H1 (cell line): ENCODE measurements at regions not wholly inside any gene's neighbourhood (a gene's known extent, or its start where the extent isn't known, plus 50 kb on each side); places are given as distances from the start of the nearest gene placed in this dataset.

Source experiments
- CTCF ChIA-PET: fragments of 300-600 bp; sonication (Branson Sonifier 250); formaldehyde crosslinking; loops from one replicate; lab custom pipeline; 2021; ENCODE audit not compliant: partially characterized antibody; lab: Charles Lee
- POLR2A ChIA-PET: fragments of 300-600 bp; sonication (Branson Sonifier 250); formaldehyde crosslinking; loops from one replicate; lab custom pipeline; 2021; ENCODE audit warnings: inconsistent platforms; ENCODE audit not compliant: partially characterized antibody; lab: Charles Lee
- DNase-seq, 2 experiments: peaks; one replicate each; pipeline versions ENCODE4 v3.0.0 to v3.0.0-alpha.2; 2010 to 2022; ENCODE audit warnings: low spot score in 2 of 2, low read depth in 1 of 2, mixed read lengths in 1 of 2
- FAIRE-seq: peaks from 2 replicates; lab custom pipeline; 2011; peaks lifted over from hg19 to GRCh38; lab: Jason Lieb, UNC
- H2AFZ ChIP-seq: 2 replicates; pipeline ENCODE4 v1.8.1; 2012; ENCODE audit warnings: low read length, inconsistent platforms
- H2AK5ac ChIP-seq: 2 replicates; pipeline ENCODE4 v1.6.1; 2013; ENCODE audit warnings: low read depth, low read length
- H2BK120ac ChIP-seq: replicated peaks from 2 replicates; pipeline ENCODE3; 2013; ENCODE audit warnings: low read depth, low read length, inconsistent platforms
- H2BK12ac ChIP-seq: 2 replicates; pipeline ENCODE4 v1.6.1; 2013; ENCODE audit warnings: low read depth, low read length
- H2BK15ac ChIP-seq: 2 replicates; pipeline ENCODE4 v1.6.1; 2013; ENCODE audit warnings: low read length
- H2BK20ac ChIP-seq: 2 replicates; pipeline ENCODE4 v1.6.1; 2013; ENCODE audit warnings: low read length
- H2BK5ac ChIP-seq: 2 replicates; pipeline ENCODE4 v1.6.1; 2013; ENCODE audit warnings: low read depth, low read length
- H3K14ac ChIP-seq: 2 replicates; pipeline ENCODE4 v1.6.1; 2013; ENCODE audit warnings: inconsistent platforms; ENCODE audit not compliant: insufficient read length
- H3K18ac ChIP-seq: 2 replicates; pipeline ENCODE4 v1.6.1; 2013; ENCODE audit warnings: low read length; ENCODE audit errors: extremely low read depth
- H3K23ac ChIP-seq: 2 replicates; pipeline ENCODE4 v1.6.1; 2013; ENCODE audit warnings: inconsistent platforms; ENCODE audit not compliant: insufficient read length
- H3K23me2 ChIP-seq: 2 replicates; pipeline ENCODE4 v1.6.1; 2013; ENCODE audit warnings: low read depth, low read length
- H3K27ac ChIP-seq: 2 replicates; pipeline ENCODE4 v1.6.1; 2011; ENCODE audit warnings: low read depth, low read length, inconsistent platforms
- H3K27me3 ChIP-seq, 4 experiments: replicated peaks in 1 of 4; 1 replicate in 1 of 4; 2 replicates in 3 of 4; pipeline versions ENCODE4 v1.6.1 to v1.8.1; 2011 to 2013; ENCODE audit warnings: low read length in 3 of 4, mild to moderate bottlenecking in 3 of 4, inconsistent platforms in 2 of 4, mixed read lengths in 2 of 4, moderate library complexity in 1 of 4; ENCODE audit not compliant: control insufficient read depth in 3 of 4, insufficient read depth in 3 of 4; ENCODE audit errors: extremely low read depth in 1 of 4
- H3K36me3 ChIP-seq, 4 experiments: 2 replicates each; pipeline versions ENCODE4 v1.6.1 to v1.8.1; 2011 to 2013; ENCODE audit warnings: mild to moderate bottlenecking in 4 of 4, low read length in 3 of 4, moderate library complexity in 2 of 4, control low read depth in 1 of 4, inconsistent platforms in 1 of 4; ENCODE audit not compliant: insufficient read depth in 4 of 4, control insufficient read depth in 2 of 4
- H3K4ac ChIP-seq: replicated peaks from 2 replicates; pipeline ENCODE3; 2013; ENCODE audit warnings: low read length, low read depth, mixed read lengths, inconsistent platforms; ENCODE audit not compliant: insufficient read length
- H3K4me1 ChIP-seq, 4 experiments: replicated peaks in 1 of 4; 1 replicate in 1 of 4; 2 replicates in 3 of 4; pipeline versions ENCODE4 v1.6.1 to v1.8.1; 2011 to 2013; ENCODE audit warnings: low read length in 3 of 4, inconsistent platforms in 2 of 4, mixed read lengths in 1 of 4; ENCODE audit not compliant: insufficient read depth in 4 of 4, control insufficient read depth in 3 of 4
- H3K4me2 ChIP-seq, 2 experiments: 2 replicates each; pipeline versions ENCODE4 v1.6.1 to v1.8.1; 2011 to 2013; ENCODE audit warnings: low read depth in 2 of 2, low read length in 2 of 2, control low read depth in 1 of 2, inconsistent platforms in 1 of 2, mild to moderate bottlenecking in 1 of 2; ENCODE audit not compliant: insufficient read depth in 1 of 2
- H3K4me3 ChIP-seq, 4 experiments: fragments of 200-600, 300-600 bp in 1 of 4; sonication (generic), shearing (Covaris generic), sonication (Bioruptor Twin) in 1 of 4; 2 replicates each; pipeline versions ENCODE4 v1.5.1 to v1.8.1; 2011 to 2016; ENCODE audit warnings: low read length in 4 of 4, low read depth in 3 of 4, control low read depth in 2 of 4, inconsistent platforms in 2 of 4, mild to moderate bottlenecking in 2 of 4, mixed read lengths in 1 of 4, moderate library complexity in 1 of 4; ENCODE audit not compliant: insufficient read depth in 2 of 4; ENCODE audit errors: extremely low read depth in 1 of 4
- H3K56ac ChIP-seq: replicated peaks from 2 replicates; pipeline ENCODE3; 2013; ENCODE audit warnings: low read depth, mild to moderate bottlenecking, mixed read lengths, low read length, inconsistent platforms; ENCODE audit not compliant: insufficient read length
- H3K79me1 ChIP-seq: 2 replicates; pipeline ENCODE4 v1.6.1; 2013; ENCODE audit warnings: low read depth, low read length, control low read depth
- H3K79me2 ChIP-seq, 2 experiments: 2 replicates each; pipeline versions ENCODE4 v1.6.1 to v1.8.1; 2012 to 2013; ENCODE audit warnings: low read length in 2 of 2, mild to moderate bottlenecking in 2 of 2, inconsistent platforms in 1 of 2; ENCODE audit not compliant: insufficient read depth in 2 of 2, control insufficient read depth in 1 of 2
- H3K9ac ChIP-seq, 4 experiments: replicated peaks in 1 of 4; 1 replicate in 1 of 4; 2 replicates in 3 of 4; pipeline versions ENCODE4 v1.6.1 to v1.8.1; 2011 to 2013; ENCODE audit warnings: low read depth in 3 of 4, low read length in 3 of 4, control low read depth in 2 of 4, mild to moderate bottlenecking in 2 of 4, moderate library complexity in 2 of 4, inconsistent platforms in 1 of 4; ENCODE audit errors: extremely low read depth in 1 of 4
- H3K9me3 ChIP-seq, 2 experiments: 2 replicates each; pipeline versions ENCODE4 v1.6.1 to v1.8.1; 2012 to 2013; ENCODE audit warnings: mild to moderate bottlenecking in 2 of 2, moderate library complexity in 2 of 2, control low read depth in 1 of 2, inconsistent platforms in 1 of 2, low read depth in 1 of 2, low read length in 1 of 2, mixed read lengths in 1 of 2; ENCODE audit not compliant: insufficient read depth in 2 of 2
- H4K20me1 ChIP-seq, 2 experiments: replicated peaks in 1 of 2; 2 replicates each; pipeline versions ENCODE3 to v1.8.1; 2011 to 2013; ENCODE audit warnings: inconsistent platforms in 2 of 2, low read length in 2 of 2, mild to moderate bottlenecking in 1 of 2; ENCODE audit not compliant: insufficient read depth in 2 of 2, control insufficient read depth in 1 of 2
- H4K5ac ChIP-seq: 2 replicates; pipeline ENCODE4 v1.6.1; 2013; ENCODE audit warnings: low read length, low read depth, mixed read lengths, inconsistent platforms; ENCODE audit not compliant: insufficient read length
- H4K8ac ChIP-seq: 2 replicates; pipeline ENCODE4 v1.8.0; 2013; ENCODE audit warnings: mild to moderate bottlenecking, moderate library complexity, low read length, inconsistent platforms; ENCODE audit not compliant: insufficient read depth; ENCODE audit errors: extremely low read depth
- H4K91ac ChIP-seq: replicated peaks from 2 replicates; pipeline ENCODE3; 2013; ENCODE audit warnings: low read length, mixed read lengths, inconsistent platforms; ENCODE audit not compliant: insufficient read length
- CHD2 ChIP-seq: IDR thresholded peaks from 2 replicates; pipeline ENCODE4 v1.6.1; 2012; ENCODE audit warnings: low read length, improper control_type of control experiment
- EP300 ChIP-seq, 2 experiments: IDR thresholded peaks; 1 replicate in 1 of 2; 2 replicates in 1 of 2; pipeline ENCODE4 v1.6.1; 2011 to 2012; ENCODE audit warnings: low read depth in 2 of 2, low read length in 2 of 2, mild to moderate bottlenecking in 2 of 2, borderline replicate concordance in 1 of 2, inconsistent platforms in 1 of 2, moderate library complexity in 1 of 2
- JUN ChIP-seq: IDR thresholded peaks from 2 replicates; pipeline ENCODE4 v1.6.1; 2011; ENCODE audit warnings: low read depth, mild to moderate bottlenecking, improper control_type of control experiment, low read length
- KDM4A ChIP-seq: IDR thresholded peaks from one replicate; pipeline ENCODE4 v1.7.1; 2012; ENCODE audit warnings: low read depth, mild to moderate bottlenecking, moderate library complexity, low read length, inconsistent platforms; ENCODE audit not compliant: severe bottlenecking
- NRF1 ChIP-seq: IDR thresholded peaks from 2 replicates; pipeline ENCODE4 v1.6.1; 2011; ENCODE audit warnings: mild to moderate bottlenecking, low read depth, low read length, improper control_type of control experiment
- RBBP5 ChIP-seq: IDR thresholded peaks from 2 replicates; pipeline ENCODE4 v1.7.1; 2012; ENCODE audit warnings: low read depth, mild to moderate bottlenecking, inconsistent platforms, low read length, moderate library complexity, borderline replicate concordance
- RNF2 ChIP-seq: fragments of 200-900, 300-1000 bp; sonication (generic); IDR thresholded peaks from 2 replicates; pipeline ENCODE4 v1.7.1; 2016; ENCODE audit warnings: borderline replicate concordance, low read depth, mild to moderate bottlenecking, antibody characterized with exemption, low read length; ENCODE audit not compliant: poor library complexity, severe bottlenecking; ENCODE audit errors: missing control alignments
- RXRA ChIP-seq: IDR thresholded peaks from 2 replicates; pipeline ENCODE4 v1.6.1; 2011; ENCODE audit warnings: low read depth, mild to moderate bottlenecking, low read length, moderate library complexity; ENCODE audit not compliant: insufficient read depth
- SIN3A ChIP-seq, 2 experiments: IDR thresholded peaks in 1 of 2; conservative IDR thresholded peaks in 1 of 2; 2 replicates each; pipeline ENCODE4 v1.6.1; 2011 to 2012; ENCODE audit warnings: low read length in 2 of 2, improper control_type of control experiment in 1 of 2, low read depth in 1 of 2, mild to moderate bottlenecking in 1 of 2
- SIRT6 ChIP-seq: IDR thresholded peaks from one replicate; pipeline ENCODE4 v1.7.1; 2012; ENCODE audit warnings: low read length, inconsistent platforms
- SP4 ChIP-seq: IDR thresholded peaks from 2 replicates; pipeline ENCODE4 v1.6.1; 2012; ENCODE audit warnings: low read length, inconsistent platforms
- SRF ChIP-seq: IDR thresholded peaks from 2 replicates; pipeline ENCODE4 v1.6.1; 2011; ENCODE audit warnings: mild to moderate bottlenecking, low read depth, low read length, moderate library complexity
- TEAD4 ChIP-seq: IDR thresholded peaks from 2 replicates; pipeline ENCODE4 v1.6.1; 2012; ENCODE audit warnings: low read depth, low read length, inconsistent platforms, mixed read lengths
- ZNF274 ChIP-seq: IDR thresholded peaks from 2 replicates; pipeline ENCODE4 v1.7.0; 2012; ENCODE audit warnings: low read length, borderline replicate concordance; ENCODE audit errors: extremely low read depth
- WGBS, 2 experiments: shearing (Covaris generic) in 1 of 2; methylation state at CpG; one replicate each; pipeline versions ENCODE4 v1.1.6 to v1.1.7; 2013 to 2015; ENCODE audit warnings: low lambda C conversion rate in 2 of 2, mixed read lengths in 2 of 2, inconsistent platforms in 1 of 2, low coverage in 1 of 2, missing lambda C conversion rate in 1 of 2; ENCODE audit not compliant: insufficient replicate concordance in 2 of 2, insufficient coverage in 1 of 2, insufficient read length in 1 of 2; ENCODE audit errors: extremely low coverage in 1 of 2, missing lambda C conversion rate in 1 of 2; 5-methylcytosine and 5-hydroxymethylcytosine counted together

- Histone ChIP-seq H3K36me3 (no peaks in the 10 kb centered on the region), H2BK120ac (no peak overlapping the region), H4K5ac (no peak overlapping the region), H2AK5ac (no peak overlapping the region), H3K4me1 (no peaks in the 10 kb centered on the region), H3K27me3 (no peaks in the 10 kb centered on the region), H3K18ac (no peak overlapping the region), H3K27ac (no peak overlapping the region), H2BK12ac (no peak overlapping the region), H4K20me1 (no peaks in the 10 kb centered on the region), H3K23ac (no peak overlapping the region), H3K9me3 (no peaks in the 10 kb centered on the region), H3K4me3 (no peak overlapping the region), H3K79me2 (no peaks in the 10 kb centered on the region), H3K14ac (no peak overlapping the region), H3K23me2 (no peaks in the 10 kb centered on the region), H3K4ac (no peak overlapping the region), H3K9ac (no peak overlapping the region), H3K4me2 (no peak overlapping the region), H4K91ac (no peak overlapping the region), H2BK15ac (no peak overlapping the region), H3K79me1 (no peaks in the 10 kb centered on the region), H2AFZ (no peak overlapping the region), H2BK5ac (no peak overlapping the region), H4K8ac (no peak overlapping the region), H2BK20ac (no peak overlapping the region), H3K56ac (no peak overlapping the region)
- no peak for DNase-seq
- WGBS, 2 experiments: 48% methylated on average over 1 of the region's 1 CpG; no CpG with 5 or more reads in 1 of the 2 experiments
- ChIA-PET CTCF (interaction anchor here (0.8 to 2.4 kb wide), 25 partner anchors 10 to 684 kb away, joined by 3 to 10 read pairs (median 3); no protein-coding TSS in a partner anchor), POLR2A (no interaction called here)
- no peak for FAIRE-seq
- TF ChIP-seq SIRT6 (no peak), RXRA (no peak), ZNF274 (no peak), RBBP5 (no peak), RNF2 (no peak), EP300 (IDR thresholded peaks at IDR 0.05; ENCODE audit: borderline replicate concordance in 1 of 2, low read depth in 2 of 2, low read length in 2 of 2) (no peak), TEAD4 (no peak), SP4 (no peak), NRF1 (no peak), JUN (no peak), SRF (no peak), CHD2 (no peak), KDM4A (no peak), SIN3A (conservative IDR thresholded peaks at IDR 0.05 in 1 of 2, IDR thresholded peaks at IDR 0.05 in 1 of 2; ENCODE audit: low read depth in 1 of 2, low read length in 2 of 2) (no peak)
Observed at GRCh38 chr10:28242555-28243204, 60.2 kb downstream of the MPP7 start.
